ENCODE measurements at regions not wholly inside any gene's neighbourhood (a gene's known extent, or its start where the extent isn't known, plus 50 kb on each side); places are given as distances from the start of the nearest gene placed in this dataset.

DNA sequence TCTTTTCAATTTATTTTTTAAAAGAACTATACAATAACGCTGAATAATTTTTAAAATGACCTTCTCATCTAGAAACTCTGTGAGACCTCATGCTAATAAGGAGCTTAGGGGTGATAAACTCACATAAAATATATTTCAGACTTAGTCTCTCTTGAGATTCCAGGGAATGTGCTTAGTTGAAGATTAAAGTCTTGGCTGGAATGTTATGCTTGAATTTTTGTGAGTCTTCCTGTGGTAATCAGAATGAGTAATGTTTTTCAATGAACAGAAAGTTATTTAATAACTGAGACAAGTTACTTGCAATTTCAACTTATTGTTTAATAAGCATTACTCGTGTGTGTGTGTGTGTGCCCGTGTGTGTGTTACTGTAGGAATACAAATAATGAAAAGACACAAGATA lies 379.9 kb upstream of the EPHA7 start:
- no peak overlapping the region for H4K8ac ChIP-seq (ENCODE audit: low read depth, low read length)
- no peak overlapping the region for H2BK120ac ChIP-seq (ENCODE audit: low read depth, low read length)
- H3K36me3 ChIP-seq (ENCODE audit: control insufficient read depth, insufficient read depth, low read length), result no peaks in the 10 kb centered on the region
- H2BK15ac ChIP-seq (replicated peaks; ENCODE audit: low read depth), result no peak overlapping the region
- no peaks in the 10 kb centered on the region for H3K79me1 ChIP-seq (ENCODE audit: low read length)
- no peak overlapping the region for H3K4me3 ChIP-seq (ENCODE audit: low read length)
- no peak overlapping the region for H3K27ac ChIP-seq (ENCODE audit: low read depth, low read length)
- no peak overlapping the region for H4K5ac ChIP-seq (ENCODE audit: low read length)
- no peaks in the 10 kb centered on the region for H3K79me2 ChIP-seq (ENCODE audit: control insufficient read depth, insufficient read depth, low read length)
- H2AK5ac ChIP-seq (ENCODE audit: low read length), result no peak overlapping the region
- no peaks in the 10 kb centered on the region for H3K27me3 ChIP-seq (ENCODE audit: insufficient read depth, low read length, poor library complexity)
- no peak overlapping the region for H3K9ac ChIP-seq (ENCODE audit: low read length)
- no peak overlapping the region for H3K23ac ChIP-seq (ENCODE audit: low read length)
- no peak for DNase-seq
- no peak overlapping the region for H3K4me2 ChIP-seq (ENCODE audit: low read length)
- no peak overlapping the region for H2BK5ac ChIP-seq (ENCODE audit: low read length)
- no peak overlapping the region for H3K18ac ChIP-seq (ENCODE audit: low read length)
- no CpG with 5 or more reads among the region's 3 CpGs for WGBS (ENCODE audit: extremely low coverage, insufficient coverage, low lambda C conversion rate)
- H3K56ac ChIP-seq (ENCODE audit: low read length), result no peak overlapping the region
- no peak overlapping the region for H3K4ac ChIP-seq (ENCODE audit: low read depth, low read length)
- H3K4me1 ChIP-seq (ENCODE audit: control insufficient read depth, low read depth, low read length), result no peaks in the 10 kb centered on the region

GRCh38 chr6:93794166-93794565 lies 374.8 kb upstream of the EPHA7 start:
- Histone ChIP-seq H3K4ac (ENCODE audit: low read depth, low read length) (no peak overlapping the region), H2BK5ac (ENCODE audit: low read length) (no peak overlapping the region), H3K56ac (ENCODE audit: low read length) (no peak overlapping the region), H3K27ac (ENCODE audit: low read depth, low read length) (no peak overlapping the region), H3K79me1 (ENCODE audit: low read length) (no peaks in the 10 kb centered on the region), H3K4me1 (ENCODE audit: control insufficient read depth, low read depth, low read length) (no peaks in the 10 kb centered on the region), H3K9ac (ENCODE audit: low read length) (no peak overlapping the region), H3K4me2 (ENCODE audit: low read length) (no peak overlapping the region), H2AK5ac (ENCODE audit: low read length) (no peak overlapping the region), H4K5ac (ENCODE audit: low read length) (no peak overlapping the region), H3K79me2 (ENCODE audit: control insufficient read depth, insufficient read depth, low read length) (no peaks in the 10 kb centered on the region), H3K27me3 (ENCODE audit: insufficient read depth, low read length, poor library complexity) (no peaks in the 10 kb centered on the region), H3K23ac (ENCODE audit: low read length) (no peak overlapping the region), H4K8ac (ENCODE audit: low read depth, low read length) (no peak overlapping the region), H3K18ac (ENCODE audit: low read length) (no peak overlapping the region), H2BK120ac (ENCODE audit: low read depth, low read length) (no peak overlapping the region), H3K36me3 (ENCODE audit: control insufficient read depth, insufficient read depth, low read length) (no peaks in the 10 kb centered on the region), H2BK15ac (replicated peaks; ENCODE audit: low read depth) (no peak overlapping the region), H3K4me3 (ENCODE audit: low read length) (no peak overlapping the region)
- no peak for DNase-seq

DNA sequence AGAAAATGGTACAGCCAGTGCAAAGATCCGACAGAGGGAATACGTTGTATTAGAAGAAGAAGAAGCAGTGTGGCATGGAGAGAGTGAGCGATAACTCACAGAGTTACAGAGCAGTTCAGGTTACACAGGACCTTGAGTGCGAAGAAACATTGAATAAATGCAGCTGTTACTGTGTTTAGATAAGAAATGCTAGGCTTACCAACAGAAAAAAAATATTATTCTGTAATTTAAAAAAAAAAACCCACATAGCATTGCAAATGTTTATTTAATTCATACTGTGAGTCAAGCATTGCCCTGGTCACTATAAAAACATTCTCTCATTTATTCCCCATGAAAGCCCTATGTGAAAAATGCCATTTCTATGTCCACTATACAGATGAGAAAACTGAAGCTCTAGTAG lies 373.4 kb upstream of the EPHA7 start:
- Histone ChIP-seq H3K56ac (ENCODE audit: low read length) (no peak overlapping the region), H3K79me1 (ENCODE audit: low read length) (no peaks in the 10 kb centered on the region), H3K27me3 (ENCODE audit: insufficient read depth, low read length, poor library complexity) (no peaks in the 10 kb centered on the region), H2BK15ac (replicated peaks; ENCODE audit: low read depth) (no peak overlapping the region), H3K23ac (ENCODE audit: low read length) (no peak overlapping the region), H3K4me3 (ENCODE audit: low read length) (no peak overlapping the region), H3K4me1 (ENCODE audit: control insufficient read depth, low read depth, low read length) (no peaks in the 10 kb centered on the region), H3K36me3 (ENCODE audit: control insufficient read depth, insufficient read depth, low read length) (no peaks in the 10 kb centered on the region), H3K18ac (ENCODE audit: low read length) (no peak overlapping the region), H3K79me2 (ENCODE audit: control insufficient read depth, insufficient read depth, low read length) (no peaks in the 10 kb centered on the region), H2BK5ac (ENCODE audit: low read length) (no peak overlapping the region), H4K5ac (ENCODE audit: low read length) (no peak overlapping the region), H3K4me2 (ENCODE audit: low read length) (no peak overlapping the region), H4K8ac (ENCODE audit: low read depth, low read length) (no peak overlapping the region), H2AK5ac (ENCODE audit: low read length) (no peak overlapping the region), H3K4ac (ENCODE audit: low read depth, low read length) (no peak overlapping the region), H3K9ac (ENCODE audit: low read length) (no peak overlapping the region), H3K27ac (ENCODE audit: low read depth, low read length) (no peak overlapping the region), H2BK120ac (ENCODE audit: low read depth, low read length) (no peak overlapping the region)
- WGBS (ENCODE audit: extremely low coverage, insufficient coverage, low lambda C conversion rate), result no CpG with 5 or more reads among the region's 4 CpGs
- no peak for DNase-seq

- no peak overlapping the region for H3K4me3 ChIP-seq (ENCODE audit: low read length)
- H2BK15ac ChIP-seq (replicated peaks; ENCODE audit: low read depth), result no peak overlapping the region
- H3K79me1 ChIP-seq (ENCODE audit: low read length), result no peaks in the 10 kb centered on the region
- no peak overlapping the region for H3K56ac ChIP-seq (ENCODE audit: low read length)
- H2BK120ac ChIP-seq (ENCODE audit: low read depth, low read length), result no peak overlapping the region
- DNase-seq, result no peak
- H3K9ac ChIP-seq (ENCODE audit: low read length), result no peak overlapping the region
- no peak overlapping the region for H3K23ac ChIP-seq (ENCODE audit: low read length)
- no CpG with 5 or more reads among the region's 1 CpG for WGBS (ENCODE audit: extremely low coverage, insufficient coverage, low lambda C conversion rate)
- H2BK5ac ChIP-seq (ENCODE audit: low read length), result no peak overlapping the region
- no peaks in the 10 kb centered on the region for H3K79me2 ChIP-seq (ENCODE audit: control insufficient read depth, insufficient read depth, low read length)
- no peaks in the 10 kb centered on the region for H3K36me3 ChIP-seq (ENCODE audit: control insufficient read depth, insufficient read depth, low read length)
- H2AK5ac ChIP-seq (ENCODE audit: low read length), result no peak overlapping the region
- H3K27me3 ChIP-seq (ENCODE audit: insufficient read depth, low read length, poor library complexity), result no peaks in the 10 kb centered on the region
- no peaks in the 10 kb centered on the region for H3K4me1 ChIP-seq (ENCODE audit: control insufficient read depth, low read depth, low read length)
- no peak overlapping the region for H3K27ac ChIP-seq (ENCODE audit: low read depth, low read length)
- H4K5ac ChIP-seq (ENCODE audit: low read length), result no peak overlapping the region
- no peak overlapping the region for H3K18ac ChIP-seq (ENCODE audit: low read length)
- H4K8ac ChIP-seq (ENCODE audit: low read depth, low read length), result no peak overlapping the region
- no peak overlapping the region for H3K4me2 ChIP-seq (ENCODE audit: low read length)
- H3K4ac ChIP-seq (ENCODE audit: low read depth, low read length), result no peak overlapping the region
Observed at GRCh38 chr6:93790981-93791380, 371.6 kb upstream of the EPHA7 start.

DNA sequence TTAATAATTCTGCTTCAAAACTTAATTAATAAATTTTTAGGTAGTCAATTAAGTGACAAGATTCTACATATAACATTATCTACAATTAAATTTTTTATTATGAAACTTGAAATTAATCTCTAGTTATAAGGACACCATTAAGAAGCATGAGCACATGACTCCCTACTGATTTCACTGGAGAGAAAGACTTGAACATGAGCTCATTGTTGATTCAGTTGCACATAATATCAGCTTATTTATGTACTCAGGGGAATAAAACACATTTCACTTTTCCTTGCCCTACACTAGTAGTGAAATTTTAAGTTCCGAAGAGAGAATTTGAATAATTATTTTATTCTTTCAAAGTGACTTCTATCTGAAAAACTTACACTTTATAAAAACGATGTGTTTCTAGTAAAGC lies 370.2 kb upstream of the EPHA7 start:
- Histone ChIP-seq H3K4me2 (ENCODE audit: low read length) (no peak overlapping the region), H2AK5ac (ENCODE audit: low read length) (no peak overlapping the region), H2BK15ac (replicated peaks; ENCODE audit: low read depth) (no peak overlapping the region), H3K36me3 (ENCODE audit: control insufficient read depth, insufficient read depth, low read length) (no peaks in the 10 kb centered on the region), H4K5ac (ENCODE audit: low read length) (no peak overlapping the region), H3K4me3 (ENCODE audit: low read length) (no peak overlapping the region), H3K56ac (ENCODE audit: low read length) (no peak overlapping the region), H4K8ac (ENCODE audit: low read depth, low read length) (no peak overlapping the region), H3K27me3 (ENCODE audit: insufficient read depth, low read length, poor library complexity) (no peaks in the 10 kb centered on the region), H3K79me2 (ENCODE audit: control insufficient read depth, insufficient read depth, low read length) (no peaks in the 10 kb centered on the region), H2BK120ac (ENCODE audit: low read depth, low read length) (no peak overlapping the region), H3K18ac (ENCODE audit: low read length) (no peak overlapping the region), H3K79me1 (ENCODE audit: low read length) (no peaks in the 10 kb centered on the region), H3K4me1 (ENCODE audit: control insufficient read depth, low read depth, low read length) (peaks cover 5% of the 10 kb centered on the region), H3K9ac (ENCODE audit: low read length) (no peak overlapping the region), H3K23ac (ENCODE audit: low read length) (no peak overlapping the region), H3K27ac (ENCODE audit: low read depth, low read length) (no peak overlapping the region), H3K4ac (ENCODE audit: low read depth, low read length) (no peak overlapping the region), H2BK5ac (ENCODE audit: low read length) (no peak overlapping the region)
- WGBS (ENCODE audit: extremely low coverage, insufficient coverage, low lambda C conversion rate), result no CpG with 5 or more reads among the region's 2 CpGs
- DNase-seq, result no peak

- H3K9ac ChIP-seq (ENCODE audit: low read length), result no peak overlapping the region
- H3K79me2 ChIP-seq (ENCODE audit: control insufficient read depth, insufficient read depth, low read length), result no peaks in the 10 kb centered on the region
- peak overlapping the region; percentile 62 for H3K4ac ChIP-seq (ENCODE audit: low read depth, low read length)
- H3K18ac ChIP-seq (ENCODE audit: low read length), result peak overlapping the region; percentile 2
- peak overlapping the region; percentile 8 for H2BK15ac ChIP-seq (replicated peaks; ENCODE audit: low read depth)
- no peaks in the 10 kb centered on the region for H3K36me3 ChIP-seq (ENCODE audit: control insufficient read depth, insufficient read depth, low read length)
- H3K27ac ChIP-seq (ENCODE audit: low read depth, low read length), result no peak overlapping the region
- H2AK5ac ChIP-seq (ENCODE audit: low read length), result no peak overlapping the region
- no peak overlapping the region for H4K5ac ChIP-seq (ENCODE audit: low read length)
- H3K79me1 ChIP-seq (ENCODE audit: low read length), result no peaks in the 10 kb centered on the region
- H3K4me3 ChIP-seq (ENCODE audit: low read length), result no peak overlapping the region
- H3K4me2 ChIP-seq (ENCODE audit: low read length), result no peak overlapping the region
- no peak overlapping the region for H4K8ac ChIP-seq (ENCODE audit: low read depth, low read length)
- no peak overlapping the region for H2BK120ac ChIP-seq (ENCODE audit: low read depth, low read length)
- H3K23ac ChIP-seq (ENCODE audit: low read length), result no peak overlapping the region
- DNase-seq, result peak; percentile 43
- no peaks in the 10 kb centered on the region for H3K27me3 ChIP-seq (ENCODE audit: insufficient read depth, low read length, poor library complexity)
- WGBS (ENCODE audit: extremely low coverage, insufficient coverage, low lambda C conversion rate), result no CpG with 5 or more reads among the region's 3 CpGs
- no peak overlapping the region for H2BK5ac ChIP-seq (ENCODE audit: low read length)
- peak overlapping the region; percentile 12 for H3K56ac ChIP-seq (ENCODE audit: low read length)
- H3K4me1 ChIP-seq (ENCODE audit: control insufficient read depth, low read depth, low read length), result peaks cover 5% of the 10 kb centered on the region
Observed at GRCh38 chr6:93787841-93788240, 368.5 kb upstream of the EPHA7 start.
